B cell (primary cell): ENCODE measurements at regions not wholly inside any gene's neighbourhood (a gene's known extent, or its start where the extent isn't known, plus 50 kb on each side); places are given as distances from the start of the nearest gene placed in this dataset.

ENCODE experiments used
- ATAC-seq: fragments of 200-7000 bp; cut with Tn5 transposase; one replicate; pipeline ENCODE4 v1.10.0; 2021; ENCODE audit warnings: low read depth, mild to moderate bottlenecking, moderate number of reproducible peaks, moderate library complexity
- CTCF ChIA-PET: fragments of 350-600 bp; sonication (Branson Sonifier 250); formaldehyde crosslinking; loops from one replicate; lab custom pipeline; 2021; ENCODE audit warnings: antibody characterized with exemption, inconsistent platforms; lab: Charles Lee
- POLR2A ChIA-PET: fragments of 350-600 bp; sonication (Branson Sonifier 250); formaldehyde crosslinking; loops from one replicate; lab custom pipeline; 2021; ENCODE audit warnings: antibody characterized with exemption; lab: Charles Lee
- DNase-seq: peaks from one replicate; pipeline ENCODE4 v3.0.0; 2013
- H2AFZ ChIP-seq: 2 replicates; pipeline ENCODE4 v1.6.1; 2012; ENCODE audit warnings: mild to moderate bottlenecking, low read depth, low read length; ENCODE audit not compliant: insufficient read depth, poor library complexity, severe bottlenecking
- H3K27ac ChIP-seq, 2 donors: 1 replicate in 1 of 2; 2 replicates in 1 of 2; pipeline ENCODE4 v1.5.1; 2012 to 2013; ENCODE audit warnings: low read length in 2 of 2, mild to moderate bottlenecking in 2 of 2, moderate library complexity in 1 of 2
- H3K27me3 ChIP-seq, 4 experiments: fragments of 200-600 bp in 1 of 4; sonication (generic) in 1 of 4; replicated peaks in 1 of 4; 1 replicate in 2 of 4; 2 replicates in 2 of 4; pipeline versions ENCODE4 v1.6.1 to v1.7.0; 2013 to 2016; ENCODE audit warnings: low read length in 3 of 4, mild to moderate bottlenecking in 2 of 4, mixed read lengths in 1 of 4, moderate library complexity in 1 of 4; ENCODE audit not compliant: insufficient read depth in 4 of 4, control insufficient read depth in 3 of 4; ENCODE audit errors: control extremely low read depth in 1 of 4
- H3K36me3 ChIP-seq, 2 experiments: replicated peaks in 1 of 2; 1 replicate in 1 of 2; 2 replicates in 1 of 2; pipeline versions ENCODE4 v1.6.1 to v1.7.1; 2013; ENCODE audit warnings: low read length in 1 of 2; ENCODE audit not compliant: insufficient read depth in 2 of 2, control insufficient read depth in 1 of 2; ENCODE audit errors: control extremely low read depth in 1 of 2, extremely low read depth in 1 of 2
- H3K4me1 ChIP-seq, 2 donors: fragments of 200-600 bp in 1 of 2; sonication (generic) in 1 of 2; 1 replicate in 1 of 2; 2 replicates in 1 of 2; pipeline versions ENCODE4 v1.5.1 to v1.6.1; 2013 to 2017; ENCODE audit warnings: low read length in 2 of 2; ENCODE audit not compliant: control insufficient read depth in 2 of 2, insufficient read depth in 2 of 2
- H3K4me2 ChIP-seq: replicated peaks from 2 replicates; pipeline ENCODE3; 2012; ENCODE audit warnings: mild to moderate bottlenecking, low read depth, low read length; ENCODE audit not compliant: poor library complexity, severe bottlenecking
- H3K4me3 ChIP-seq, 5 experiments: fragments of 200-600 bp in 1 of 5; sonication (generic) in 1 of 5; 1 replicate in 3 of 5; 2 replicates in 2 of 5; pipeline versions ENCODE4 v1.5.1 to v1.7.0; 2011 to 2016; ENCODE audit warnings: low read length in 4 of 5, mild to moderate bottlenecking in 4 of 5, low read depth in 2 of 5, control low read depth in 1 of 5, moderate library complexity in 1 of 5; ENCODE audit not compliant: insufficient read depth in 1 of 5; ENCODE audit errors: control extremely low read depth in 1 of 5, extremely low read depth in 1 of 5
- H3K79me2 ChIP-seq: fragments of 200-600 bp; sonication (generic); one replicate; pipeline ENCODE4 v1.6.0; 2016; ENCODE audit warnings: low read length; ENCODE audit not compliant: control insufficient read depth, insufficient read depth
- H3K9ac ChIP-seq: fragments of 200-600 bp; sonication (generic); 2 replicates; pipeline ENCODE4 v1.6.1; 2017; ENCODE audit warnings: mild to moderate bottlenecking, low read length, moderate library complexity
- H3K9me3 ChIP-seq, 3 donors: one replicate each; pipeline versions ENCODE4 v1.6.1 to v1.7.1; 2013; ENCODE audit warnings: low read length in 2 of 3; ENCODE audit not compliant: control insufficient read depth in 2 of 3, insufficient read depth in 1 of 3; ENCODE audit errors: control extremely low read depth in 1 of 3
- H4K20me1 ChIP-seq: 2 replicates; pipeline ENCODE4 v1.6.0; 2012; ENCODE audit warnings: mild to moderate bottlenecking, low read length; ENCODE audit not compliant: insufficient read depth, control insufficient read depth, poor library complexity, severe bottlenecking
- H3K27ac Mint-ChIP-seq: one replicate; pipeline ENCODE4 v1.8.0; 2021; ENCODE audit warnings: mixed read lengths
- H3K27me3 Mint-ChIP-seq: one replicate; pipeline ENCODE4 v1.8.0; 2021; ENCODE audit warnings: mixed read lengths
- H3K4me1 Mint-ChIP-seq: one replicate; pipeline ENCODE4 v1.8.0; 2021; ENCODE audit warnings: mixed read lengths
- H3K4me3 Mint-ChIP-seq: one replicate; pipeline ENCODE4 v1.8.0; 2021; ENCODE audit warnings: mixed read lengths
- H3K9me3 Mint-ChIP-seq: one replicate; pipeline ENCODE4 v1.8.0; 2022; ENCODE audit warnings: mixed read lengths; ENCODE audit not compliant: insufficient read depth
- CTCF ChIP-seq: fragments of 200-600 bp; IDR thresholded peaks from one replicate; pipeline ENCODE4 v1.8.0; 2022; ENCODE audit warnings: antibody characterized with exemption, mild to moderate bottlenecking
- EZH2 ChIP-seq: IDR thresholded peaks from 2 replicates; pipeline ENCODE4 v1.6.1; 2012; ENCODE audit warnings: borderline replicate concordance, low read depth, mild to moderate bottlenecking, moderate library complexity, low read length; ENCODE audit not compliant: insufficient read depth, poor library complexity, severe bottlenecking
- WGBS: methylation state at CpG from one replicate; pipeline ENCODE4 v1.1.5; 2013; ENCODE audit warnings: missing lambda C conversion rate; ENCODE audit not compliant: insufficient coverage; 5-methylcytosine and 5-hydroxymethylcytosine counted together
- intact Hi-C: fragments of 100-400 bp; cut with micrococcal nuclease; formaldehyde crosslinking; loops from one replicate; pipeline ENCODE4 v1.10.0; 2022

DNA sequence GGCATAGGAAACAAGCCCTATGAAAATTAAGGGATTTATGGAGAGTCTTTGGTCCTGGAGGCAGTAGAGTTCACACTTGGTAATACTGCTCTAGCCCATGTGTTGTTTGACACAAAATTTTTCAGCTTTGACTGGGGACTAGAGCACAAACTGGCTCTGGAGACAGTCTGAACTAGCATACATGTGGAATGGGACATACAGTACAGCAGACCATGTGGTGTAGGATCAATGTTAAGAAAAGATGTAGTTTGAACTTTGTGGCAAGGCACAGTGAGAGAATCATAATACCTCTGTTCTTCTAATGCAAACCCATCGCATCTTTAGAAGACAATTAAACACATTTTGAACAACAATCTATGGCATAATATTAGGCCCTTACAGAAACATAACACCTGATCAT, 521.5 kb upstream of the DDX18 start:
- Mint-ChIP-seq H3K9me3 (no peaks in the 10 kb centered on the region), H3K4me3 (no peak overlapping the region), H3K27me3 (no peaks in the 10 kb centered on the region), H3K4me1 (no peaks in the 10 kb centered on the region), H3K27ac (no peak overlapping the region)
- H3K9ac ChIP-seq: no peak overlapping the region
- no peak overlapping the region for H3K4me2 ChIP-seq
- no peaks in the 10 kb centered on the region for H3K79me2 ChIP-seq
- ATAC-seq (no peak), DNase-seq (no peak)
- no peak overlapping the region for H2AFZ ChIP-seq
- TF ChIP-seq EZH2 (no peak), CTCF (no peak)
- H3K27me3 ChIP-seq: no peaks in the 10 kb centered on the region
- 89% methylated on average over 1 of the region's 1 CpG for WGBS
- POLR2A ChIA-PET: no interaction called here
- no peaks in the 10 kb centered on the region for H3K4me1 ChIP-seq
- H4K20me1 ChIP-seq: no peaks in the 10 kb centered on the region
- no peak overlapping the region for H3K27ac ChIP-seq
- CTCF ChIA-PET: no interaction called here
- peaks cover 0 to 3% (median 0%) of the 10 kb centered on the region in 3 donors for H3K9me3 ChIP-seq
- intact Hi-C loops: no loop called here
- no peaks in the 10 kb centered on the region for H3K36me3 ChIP-seq
- H3K4me3 ChIP-seq: no peak overlapping the region

DNA sequence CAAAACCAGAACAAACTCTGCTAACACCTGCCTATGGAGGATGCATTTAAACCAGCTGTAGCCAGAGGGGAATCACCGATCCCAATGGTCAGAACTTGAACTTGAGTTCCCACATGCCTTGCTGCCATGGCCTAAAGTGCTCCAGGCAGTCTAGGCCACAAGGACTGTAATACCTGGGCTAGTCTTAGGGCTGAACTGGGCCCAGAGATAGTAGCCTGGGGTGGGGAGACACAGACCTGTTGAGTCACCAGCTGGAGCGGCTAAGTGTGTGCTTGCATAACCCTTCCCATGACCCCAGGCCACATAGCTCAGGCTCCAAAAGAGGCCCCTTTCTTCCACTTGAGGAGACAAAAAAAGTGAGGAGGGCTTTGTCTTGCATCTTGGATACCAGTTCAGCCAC, 515.0 kb upstream of the DDX18 start:
- no peak for TF ChIP-seq EZH2
- no peak for TF ChIP-seq CTCF
- Histone ChIP-seq H3K4me2 (no peak overlapping the region), H3K36me3 (no peaks in the 10 kb centered on the region), H4K20me1 (no peaks in the 10 kb centered on the region), H3K9me3 (peaks cover 0 to 6% (median 0%) of the 10 kb centered on the region in 3 donors), H3K4me3 (no peak overlapping the region), H3K27ac (no peak overlapping the region), H2AFZ (no peak overlapping the region), H3K27me3 (no peaks in the 10 kb centered on the region), H3K4me1 (no peaks in the 10 kb centered on the region), H3K79me2 (no peaks in the 10 kb centered on the region), H3K9ac (no peak overlapping the region)
- ATAC-seq (no peak), DNase-seq (no peak)
- Mint-ChIP-seq H3K27me3 (no peaks in the 10 kb centered on the region), H3K27ac (no peak overlapping the region), H3K4me3 (no peak overlapping the region), H3K9me3 (peaks cover 5% of the 10 kb centered on the region), H3K4me1 (no peaks in the 10 kb centered on the region)
- POLR2A ChIA-PET: no interaction called here
- CTCF ChIA-PET: no interaction called here
- 80% methylated on average over 1 of the region's 2 CpGs for WGBS
- intact Hi-C loops: no loop called here
